Left ventricle myocardium inferior (tissue), 1 donor: ENCODE measurements at regions not wholly inside any gene's neighbourhood (a gene's known extent, or its start where the extent isn't known, plus 50 kb on each side); places are given as distances from the start of the nearest gene placed in this dataset.

Experiments used
- DNase-seq: peaks from one replicate; pipeline ENCODE4 v3.0.0-alpha.2; 2020
- H3K27ac ChIP-seq: fragments of 200-600 bp; replicated peaks from 2 replicates; pipeline ENCODE4 v1.8.0; 2021
- H3K27me3 ChIP-seq: fragments of 200-600 bp; 2 replicates; pipeline ENCODE4 v1.8.0; 2021; ENCODE audit warnings: low read depth
- H3K36me3 ChIP-seq: fragments of 200-600 bp; 2 replicates; pipeline ENCODE4 v1.8.0; 2021
- H3K4me1 ChIP-seq: fragments of 200-600 bp; 2 replicates; pipeline ENCODE4 v1.8.0; 2021
- H3K4me3 ChIP-seq: fragments of 200-600 bp; 2 replicates; pipeline ENCODE4 v1.8.0; 2021; ENCODE audit warnings: mild to moderate bottlenecking, moderate library complexity
- H3K9me3 ChIP-seq: fragments of 200-600 bp; replicated peaks from 2 replicates; pipeline ENCODE4 v1.8.0; 2021
- CTCF ChIP-seq: fragments of 200-600 bp; IDR thresholded peaks from 2 replicates; pipeline ENCODE4 v1.8.0; 2021; ENCODE audit warnings: antibody characterized with exemption, mild to moderate bottlenecking, borderline replicate concordance
- intact Hi-C: fragments of 100-400 bp; cut with micrococcal nuclease; formaldehyde crosslinking; loops from one replicate; pipeline ENCODE4 v1.11.0; 2022
- donor health status: DM: no; HTN: yes; CAD: no; lungs with severe emphysema.

GRCh38 chr3:124281453-124282316 is 289.8 kb upstream of the ROPN1 start:
- Histone ChIP-seq H3K27me3 (no peaks in the 10 kb centered on the region), H3K36me3 (no peaks in the 10 kb centered on the region), H3K27ac (no peak overlapping the region), H3K4me3 (no peak overlapping the region), H3K4me1 (peaks cover 66% of the 10 kb centered on the region), H3K9me3 (no peaks in the 10 kb centered on the region)
- intact Hi-C loops = loop anchor here (5.0 kb wide), 1 partner anchor 264 kb away; no protein-coding TSS in a partner anchor
- peak; percentile 76 for TF ChIP-seq CTCF
- no peak for DNase-seq

GRCh38 chr3:124282751-124283651 is 291.1 kb upstream of the ROPN1 start:
- no peaks in the 10 kb centered on the region for H3K27me3 ChIP-seq
- H3K4me3 ChIP-seq = no peak overlapping the region
- peaks cover 53% of the 10 kb centered on the region for H3K4me1 ChIP-seq
- intact Hi-C loops = loop anchor here (5.0 kb wide), 1 partner anchor 266 kb away; no protein-coding TSS in a partner anchor
- no peaks in the 10 kb centered on the region for H3K9me3 ChIP-seq
- TF ChIP-seq CTCF = no peak
- DNase-seq = no peak
- H3K27ac ChIP-seq = peak overlapping the region; percentile 34
- no peaks in the 10 kb centered on the region for H3K36me3 ChIP-seq

GRCh38 chr3:124283652-124284023 is 291.7 kb upstream of the ROPN1 start:
- DNase-seq = no peak
- H3K36me3 ChIP-seq = no peaks in the 10 kb centered on the region
- intact Hi-C loops = loop anchor here (5.0 kb wide), 1 partner anchor 266 kb away; no protein-coding TSS in a partner anchor
- no peak for TF ChIP-seq CTCF
- H3K27me3 ChIP-seq = no peaks in the 10 kb centered on the region
- no peak overlapping the region for H3K4me3 ChIP-seq
- H3K27ac ChIP-seq = peak overlapping the region; percentile 34
- H3K9me3 ChIP-seq = no peaks in the 10 kb centered on the region
- H3K4me1 ChIP-seq = peaks cover 47% of the 10 kb centered on the region

- Histone ChIP-seq H3K4me3 (no peak overlapping the region), H3K9me3 (no peaks in the 10 kb centered on the region), H3K27me3 (no peaks in the 10 kb centered on the region), H3K36me3 (no peaks in the 10 kb centered on the region), H3K27ac (no peak overlapping the region), H3K4me1 (peaks cover 15% of the 10 kb centered on the region)
- TF ChIP-seq CTCF = no peak
- intact Hi-C loops = no loop called here
- no peak for DNase-seq
These were observed 297.1 kb upstream of the ROPN1 start for GRCh38 chr3:124288996-124289395.

DNA sequence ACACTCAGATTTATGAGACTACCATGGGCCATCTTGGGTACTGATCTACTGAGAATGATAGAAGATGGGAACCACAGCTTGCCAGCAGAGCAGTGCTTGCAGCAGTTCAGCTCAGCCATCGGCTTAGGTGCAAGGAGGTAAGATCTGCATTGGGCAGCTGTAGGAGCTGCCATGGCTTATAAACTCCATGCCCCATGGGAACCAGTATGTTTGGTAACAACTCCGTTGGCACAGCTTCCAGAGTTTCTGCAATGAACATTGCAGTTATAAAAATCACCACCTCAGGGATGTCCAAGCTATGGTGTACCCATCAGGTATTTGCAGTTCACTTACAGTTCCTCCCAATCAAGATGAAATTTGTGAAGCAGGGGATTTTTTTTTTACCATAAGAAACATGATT is 299.1 kb upstream of the ROPN1 start:
- no peaks in the 10 kb centered on the region for H3K27me3 ChIP-seq
- no peak overlapping the region for H3K27ac ChIP-seq

More for the DNA sequence above, 299.1 kb upstream of the ROPN1 start:
- Histone ChIP-seq H3K4me3 (no peak overlapping the region), H3K9me3 (no peaks in the 10 kb centered on the region), H3K36me3 (no peaks in the 10 kb centered on the region), H3K4me1 (peaks cover 15% of the 10 kb centered on the region)
- no peak for DNase-seq
- TF ChIP-seq CTCF = no peak
- intact Hi-C loops = no loop called here
